Right lobe of liver (tissue), 6 donors: ENCODE measurements at regions not wholly inside any gene's neighbourhood (a gene's known extent, or its start where the extent isn't known, plus 50 kb on each side); places are given as distances from the start of the nearest gene placed in this dataset.
"Not testable (repeated sequence)": the region's sequence is repeated elsewhere in the genome, so short reads cannot be mapped to it uniquely, and the experiment has no call there.

ENCODE experiments used
- ATAC-seq, 4 donors: fragments of 200-7000 bp; cut with Tn5 transposase; one replicate each; pipeline ENCODE4 v1.9.1; 2020; ENCODE audit warnings: mild to moderate bottlenecking in 4 of 4, moderate library complexity in 4 of 4
- DNase-seq, 3 donors: peaks; one replicate each; pipeline ENCODE4 v3.0.0-alpha.2; 2020
- H3K27ac ChIP-seq, 3 donors: fragments of 200-600 bp; one replicate each; pipeline ENCODE4 v1.8.0; 2022
- H3K27me3 ChIP-seq, 2 donors: fragments of 200-600 bp; one replicate each; pipeline ENCODE4 v1.8.0; 2022
- H3K36me3 ChIP-seq, 4 donors: fragments of 200-600 bp; sonication (generic) in 1 of 4; one replicate each; pipeline versions ENCODE4 v1.5.1 to v1.8.0; 2017 to 2022; ENCODE audit warnings: control low read depth in 1 of 4
- H3K4me1 ChIP-seq, 4 donors: fragments of 200-600 bp; sonication (generic) in 1 of 4; one replicate each; pipeline versions ENCODE4 v1.5.1 to v1.8.0; 2017 to 2022; ENCODE audit warnings: control low read depth in 1 of 4
- H3K4me3 ChIP-seq, 3 donors: fragments of 200-600 bp; one replicate each; pipeline ENCODE4 v1.8.0; 2022
- H3K9me3 ChIP-seq, 4 donors: fragments of 200-600 bp; sonication (generic) in 1 of 4; one replicate each; pipeline versions ENCODE4 v1.5.1 to v1.8.0; 2017 to 2022; ENCODE audit warnings: control low read depth in 1 of 4
- CTCF ChIP-seq, 4 donors: fragments of 200-600 bp in 3 of 4; fragments of 450-650 bp in 1 of 4; IDR thresholded peaks; one replicate each; pipeline versions ENCODE4 v1.5.1 to v1.8.0; 2016 to 2022; ENCODE audit warnings: antibody characterized with exemption in 4 of 4, mild to moderate bottlenecking in 2 of 4
- POLR2A ChIP-seq: fragments of 450-650 bp; IDR thresholded peaks from one replicate; pipeline ENCODE4 v1.6.1; 2017; ENCODE audit warnings: antibody characterized with exemption, mild to moderate bottlenecking
- WGBS: methylation state at CpG from one replicate; pipeline ENCODE4 v1.1.6; 2018; ENCODE audit warnings: low coverage, low lambda C conversion rate; ENCODE audit not compliant: insufficient coverage; ENCODE audit errors: missing lambda C conversion rate; 5-methylcytosine and 5-hydroxymethylcytosine counted together
- intact Hi-C, 2 donors: fragments of 100-400 bp; cut with DNase I; formaldehyde crosslinking; loops; one replicate each; pipeline versions ENCODE4 v1.11.2 to v1.14.1; 2022
- donor health status: DM: no; HTN: yes; CAD: no.
- donor health status: DM: no; HTN: no; CAD: no.
- donor health status: DM: no; HTN: no; CAD: no.
- donor health status: DM: no; HTN: yes; CAD: no.
- donor health status: DM: no; HTN: yes; CAD: no.

GRCh38 chr6:140153703-140154102 is 779.3 kb upstream of the CITED2 start:
- H3K27ac ChIP-seq, result no peak overlapping the region
- H3K36me3 ChIP-seq, result no peaks in the 10 kb centered on the region
- 69% methylated on average over 1 of the region's 1 CpG for WGBS
- intact Hi-C loops, result no loop called here
- H3K27me3 ChIP-seq, result no peaks in the 10 kb centered on the region
- TF ChIP-seq CTCF (IDR thresholded peaks at IDR 0.05) (no peak), POLR2A (no peak)
- H3K4me3 ChIP-seq, result no peak overlapping the region
- no peaks in the 10 kb centered on the region for H3K9me3 ChIP-seq
- DNase-seq (no peak), ATAC-seq (no peak)
- H3K4me1 ChIP-seq, result no peaks in the 10 kb centered on the region

GRCh38 chr6:140147825-140148814 is 773.7 kb upstream of the CITED2 start:
- DNase-seq, result peak in 1 of 3 donors; percentile 49
- H3K4me3 ChIP-seq, H3K27me3 ChIP-seq, H3K9me3 ChIP-seq, H3K4me1 ChIP-seq, H3K36me3 ChIP-seq, H3K27ac ChIP-seq, ATAC-seq, intact Hi-C loops: not testable (repeated sequence)
- WGBS, result 98% methylated on average over 14 of the region's 67 CpGs

GRCh38 chr6:140140891-140141290 is 766.4 kb upstream of the CITED2 start:
- no peaks in the 10 kb centered on the region for H3K27me3 ChIP-seq
- no peaks in the 10 kb centered on the region for H3K36me3 ChIP-seq
- H3K27ac ChIP-seq, result no peak overlapping the region
- H3K4me1 ChIP-seq, result no peaks in the 10 kb centered on the region
- no peak overlapping the region for H3K4me3 ChIP-seq
- no peaks in the 10 kb centered on the region for H3K9me3 ChIP-seq
- ATAC-seq (no peak), DNase-seq (no peak)
- TF ChIP-seq CTCF (IDR thresholded peaks at IDR 0.05) (no peak), POLR2A (no peak)
- WGBS, result 100% methylated on average over 1 of the region's 1 CpG
- intact Hi-C loops, result no loop called here

GRCh38 chr6:140138311-140139010 is 764.0 kb upstream of the CITED2 start:
- TF ChIP-seq POLR2A (no peak), CTCF (IDR thresholded peaks at IDR 0.05) (no peak)
- no peak for DNase-seq
- Histone ChIP-seq H3K36me3 (no peaks in the 10 kb centered on the region), H3K9me3 (no peaks in the 10 kb centered on the region), H3K4me3 (no peak overlapping the region), H3K27me3 (no peaks in the 10 kb centered on the region), H3K4me1 (no peaks in the 10 kb centered on the region), H3K27ac (no peak overlapping the region)
- intact Hi-C loops, result no loop called here
- no peak for ATAC-seq
- WGBS, result 48% methylated on average over 5 of the region's 5 CpGs

- Histone ChIP-seq H3K27me3 (no peaks in the 10 kb centered on the region), H3K36me3 (no peaks in the 10 kb centered on the region), H3K4me1 (no peaks in the 10 kb centered on the region), H3K9me3 (no peaks in the 10 kb centered on the region), H3K4me3 (no peak overlapping the region), H3K27ac (no peak overlapping the region)
- intact Hi-C loops, result no loop called here
- TF ChIP-seq CTCF (IDR thresholded peaks at IDR 0.05), result no peak
- TF ChIP-seq POLR2A, result no peak
- DNase-seq (no peak), ATAC-seq (no peak)
Measured at GRCh38 chr6:140134224-140134623, 759.8 kb upstream of the CITED2 start.
